Erythroblast (primary cell): ENCODE measurements at regions not wholly inside any gene's neighbourhood (a gene's known extent, or its start where the extent isn't known, plus 50 kb on each side); places are given as distances from the start of the nearest gene placed in this dataset.
"Not testable (repeated sequence)": the region's sequence is repeated elsewhere in the genome, so short reads cannot be mapped to it uniquely, and the experiment has no call there.

Experiments
- DNase-seq, 2 experiments: peaks; one replicate each; lab custom pipeline; 2025; lab: John Stamatoyannopoulos, UW
- GATA1 ChIP-seq: IDR thresholded peaks from 2 replicates; pipeline ENCODE4 v1.6.1; 2011; ENCODE audit warnings: low read depth, mild to moderate bottlenecking, control low read depth, low read length, moderate library complexity
- POLR2A ChIP-seq: IDR thresholded peaks from 2 replicates; pipeline ENCODE4 v1.6.1; 2011; ENCODE audit warnings: mild to moderate bottlenecking, low read length

GRCh38 chr20:51946586-51946985 is 144.3 kb upstream of the SALL4 start:
- DNase-seq: no peak
- TF ChIP-seq POLR2A (no peak), GATA1 (no peak)

- DNase-seq: no peak
- no peak for TF ChIP-seq GATA1
- no peak for TF ChIP-seq POLR2A
Observed at GRCh38 chr20:51945881-51946280, 143.6 kb upstream of the SALL4 start.

DNA sequence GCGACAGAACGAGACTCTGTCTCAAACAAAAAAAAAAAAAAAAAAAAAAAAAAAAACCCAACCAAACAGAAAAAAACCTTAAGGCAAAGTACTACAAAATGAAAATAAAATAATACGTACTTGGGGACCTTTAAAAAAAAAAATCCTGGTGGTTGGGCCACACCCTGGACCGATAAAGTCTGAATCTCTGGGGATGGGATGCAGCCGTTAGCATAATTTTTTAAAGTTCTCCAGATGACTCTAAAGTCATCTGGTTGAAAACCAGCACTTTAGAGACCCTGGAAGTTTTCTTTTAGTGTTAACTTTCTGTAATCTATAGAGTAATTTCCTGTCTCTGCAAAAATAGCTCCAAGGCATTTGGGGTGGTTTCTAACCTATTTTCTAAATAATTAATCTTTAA is 142.9 kb upstream of the SALL4 start:
- no peak for DNase-seq
- TF ChIP-seq POLR2A: no peak
- TF ChIP-seq GATA1: no peak

- TF ChIP-seq POLR2A (no peak), GATA1 (no peak)
- no peak for DNase-seq
Observed at GRCh38 chr20:51943761-51944160, 141.4 kb upstream of the SALL4 start.

DNA sequence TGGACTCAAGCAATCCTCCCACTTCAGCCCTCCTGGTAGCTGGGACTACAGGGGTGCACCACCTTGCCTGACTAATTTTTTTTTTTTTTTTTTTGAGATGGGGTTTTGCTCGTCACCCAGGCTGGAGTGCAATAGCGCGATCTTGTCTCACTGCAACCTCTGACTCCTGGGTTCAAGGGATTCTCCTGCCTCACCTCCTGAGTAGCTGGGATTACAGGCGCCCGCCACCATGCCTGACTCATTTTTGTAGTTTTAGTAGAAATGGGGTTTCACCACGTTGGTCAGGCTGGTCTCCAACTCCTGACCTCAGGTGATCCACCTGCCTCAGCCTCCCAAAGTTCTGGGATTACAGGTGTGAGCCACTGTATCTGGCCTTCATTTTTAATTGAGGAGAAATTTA is 141.0 kb upstream of the SALL4 start:
- not testable (repeated sequence) for DNase-seq

GRCh38 chr20:51941503-51941902 is 139.2 kb upstream of the SALL4 start:
- DNase-seq: no peak
- TF ChIP-seq POLR2A: no peak
- no peak for TF ChIP-seq GATA1

DNA sequence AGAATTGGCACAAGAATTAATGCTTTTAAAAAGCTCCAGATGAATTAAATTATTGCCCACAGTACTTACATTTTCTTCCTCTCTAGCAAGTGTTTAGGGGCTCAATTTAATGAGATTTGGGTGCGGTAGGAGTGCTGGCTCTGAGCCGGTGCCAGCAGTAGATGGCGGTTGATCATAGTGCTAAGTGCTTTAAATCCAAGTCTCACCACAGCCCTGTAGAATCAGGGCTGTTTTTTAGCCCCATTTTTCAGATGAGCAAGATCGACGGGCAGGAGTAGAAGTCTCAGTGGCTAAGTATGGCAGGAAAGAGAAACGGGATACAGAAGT is 136.9 kb upstream of the SALL4 start:
- no peak for DNase-seq
- no peak for TF ChIP-seq POLR2A
- TF ChIP-seq GATA1: no peak

DNA sequence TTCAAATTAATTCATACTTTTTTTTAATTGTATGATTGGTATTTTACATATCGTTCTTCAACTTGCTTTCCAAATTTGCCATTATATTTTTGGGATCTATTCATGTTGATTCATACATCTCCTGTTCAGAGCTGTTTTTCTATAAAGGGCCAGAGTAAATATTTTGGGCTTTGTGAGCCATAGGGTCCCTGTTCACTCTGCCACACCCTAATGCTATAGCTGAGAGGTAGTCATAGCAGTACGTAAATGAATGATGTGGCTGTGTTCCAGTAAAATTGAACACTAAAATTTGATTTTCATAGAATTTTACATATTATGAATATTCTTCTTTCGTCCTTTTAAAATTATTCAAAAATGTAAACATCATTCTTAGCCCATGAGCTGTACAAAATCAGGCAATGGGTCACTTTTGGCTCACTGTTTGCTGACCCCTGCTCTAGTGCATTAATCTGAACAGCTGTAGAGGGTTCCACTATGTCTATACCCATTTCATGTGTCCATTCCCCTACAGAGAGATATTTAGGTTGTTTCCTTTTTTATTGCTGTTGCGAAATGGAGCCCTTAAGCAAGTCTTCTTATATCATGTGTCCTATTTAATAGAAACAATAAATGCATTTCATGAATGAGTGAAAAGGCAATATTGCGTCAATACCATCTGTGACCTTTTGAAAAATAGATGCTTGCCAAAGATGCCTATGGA is 136.4 kb upstream of the SALL4 start:
- no peak for DNase-seq
- TF ChIP-seq POLR2A (no peak), GATA1 (no peak)

DNA sequence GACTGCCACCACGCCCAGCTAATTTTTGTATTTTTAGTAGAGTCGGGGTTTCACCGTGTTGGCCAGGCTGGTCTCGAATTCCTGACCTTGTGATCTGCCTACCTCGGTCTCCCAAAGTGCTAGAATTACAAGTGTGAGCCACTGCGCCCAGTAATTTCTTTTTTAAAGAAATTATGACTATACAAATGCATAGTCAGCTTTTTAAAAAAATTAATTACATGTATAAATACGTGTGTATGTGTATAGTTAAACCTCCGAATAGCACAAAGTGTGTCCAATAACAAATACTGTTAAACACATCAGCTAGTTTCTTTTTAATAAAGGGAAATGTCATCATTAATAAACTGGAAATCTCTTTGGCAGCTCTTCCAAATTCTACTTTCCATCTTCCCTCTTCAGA is 135.5 kb upstream of the SALL4 start:
- TF ChIP-seq GATA1 (no peak), POLR2A (no peak)
- DNase-seq: no peak

GRCh38 chr20:51936377-51936776 is 134.1 kb upstream of the SALL4 start:
- TF ChIP-seq GATA1: no peak
- no peak for TF ChIP-seq POLR2A
- no peak for DNase-seq

DNA sequence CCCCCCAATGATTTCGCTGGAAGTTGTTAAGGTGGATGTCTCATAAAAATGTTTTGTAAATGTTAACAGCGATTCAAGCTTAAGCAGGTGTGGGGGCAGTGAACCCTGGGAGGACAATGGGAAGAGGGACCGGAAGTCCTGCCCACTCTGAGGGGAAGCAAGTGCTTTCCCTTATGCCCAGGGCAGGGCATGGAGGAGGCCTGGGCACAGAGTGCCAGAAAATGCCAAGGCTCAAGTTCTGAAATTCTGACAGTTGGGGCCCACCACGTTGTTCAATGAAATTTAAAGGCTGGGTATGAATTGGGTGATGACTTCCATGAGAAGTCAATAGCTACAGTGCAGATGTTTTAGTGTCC is 132.7 kb upstream of the SALL4 start:
- no peak for TF ChIP-seq GATA1

DNA sequence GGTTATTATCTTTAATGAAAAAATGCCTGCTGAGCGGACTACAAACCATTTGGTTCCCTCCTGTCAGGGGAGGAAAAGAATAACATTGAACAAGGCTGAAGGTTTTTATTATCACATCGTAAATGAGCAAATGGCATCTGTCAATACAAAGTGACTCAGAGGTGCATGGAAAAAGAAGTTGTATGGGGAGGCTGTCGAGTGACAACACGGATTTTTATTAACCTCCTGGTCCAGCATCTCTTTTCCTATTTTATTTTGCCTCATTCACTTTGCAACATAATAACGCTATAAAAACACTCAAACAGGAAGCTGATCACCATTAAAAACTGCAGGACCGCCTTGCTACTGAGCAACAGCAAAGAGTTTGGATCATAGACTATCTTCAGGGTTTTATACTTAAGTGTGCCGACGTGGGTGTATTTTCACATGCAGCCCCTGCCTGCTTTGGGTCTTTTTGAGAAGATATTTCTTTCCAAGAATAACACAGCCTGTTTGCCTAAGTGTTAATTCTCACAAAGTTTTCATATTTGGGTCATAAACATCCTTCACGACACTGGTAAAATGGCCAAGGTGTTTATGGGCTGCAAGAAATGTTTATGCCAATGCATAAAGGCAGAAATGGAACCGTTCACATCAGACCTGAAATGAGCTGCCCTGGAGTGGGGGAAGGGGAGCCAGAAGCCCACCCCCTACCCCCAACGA is 132.1 kb upstream of the SALL4 start:
- TF ChIP-seq GATA1: no peak
- no peak for TF ChIP-seq POLR2A
- DNase-seq: no peak

More for the DNA sequence above, 132.7 kb upstream of the SALL4 start:
- no peak for DNase-seq

DNA sequence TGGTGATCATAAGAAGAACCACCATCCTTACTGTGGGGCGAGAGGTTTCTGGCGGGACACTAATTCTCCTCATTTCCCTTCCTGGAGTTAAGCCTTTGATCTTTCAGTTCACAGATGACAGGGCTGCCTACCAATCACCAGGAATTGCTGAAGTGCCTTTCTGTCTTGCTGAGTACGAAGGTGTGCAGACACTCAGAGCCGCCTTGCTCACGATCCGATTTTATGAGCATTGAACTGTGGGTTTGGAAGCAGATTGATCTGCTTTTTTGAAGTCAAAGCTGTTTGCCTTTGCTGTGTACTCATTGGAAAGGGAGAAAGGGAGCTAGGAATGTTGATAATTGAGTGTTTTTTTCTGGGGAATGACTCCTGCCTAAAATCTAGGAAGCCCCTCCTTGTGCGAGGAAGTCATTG is 129.1 kb upstream of the SALL4 start:
- no peak for DNase-seq
- no peak for TF ChIP-seq POLR2A
- TF ChIP-seq GATA1: no peak

DNA sequence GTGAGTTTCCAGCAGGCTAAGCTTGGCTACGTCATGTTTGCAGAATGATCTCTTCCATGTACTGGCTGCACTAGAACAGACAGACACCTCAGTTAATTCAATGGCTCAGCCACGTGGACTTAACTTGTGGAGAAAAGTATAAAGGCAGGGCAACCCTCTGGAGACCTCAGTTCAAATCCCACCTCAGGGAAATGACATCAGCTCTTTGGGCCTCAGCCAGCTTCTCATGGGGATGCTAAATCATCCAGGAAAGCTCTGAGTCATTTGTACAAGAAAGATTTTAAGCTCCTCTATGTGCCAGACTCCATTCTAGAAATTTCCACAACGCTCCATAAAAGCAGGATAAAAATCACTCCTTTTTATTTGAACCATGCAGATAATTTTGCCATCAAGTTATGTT is 128.5 kb upstream of the SALL4 start:
- no peak for TF ChIP-seq POLR2A
- TF ChIP-seq GATA1: no peak

DNA sequence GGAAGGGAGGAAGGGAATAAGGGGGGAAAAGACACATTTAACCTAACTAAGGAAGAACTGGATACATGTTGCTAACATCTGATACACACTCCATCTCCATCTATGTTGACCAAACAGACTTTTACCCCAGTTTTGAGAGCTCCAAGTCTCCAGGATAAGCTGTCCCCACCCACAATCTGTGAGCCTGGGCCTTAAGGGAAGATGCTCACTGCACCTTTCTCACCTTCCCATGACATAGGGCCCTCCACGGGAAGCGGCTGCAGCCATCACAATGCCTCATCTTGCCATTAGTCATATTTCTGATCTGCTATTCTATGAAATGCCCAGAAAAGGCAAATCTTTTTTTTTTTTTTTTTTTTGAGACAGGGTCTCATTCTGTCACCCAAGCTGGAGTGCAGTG is 126.6 kb upstream of the SALL4 start:
- no peak for DNase-seq

More for the DNA sequence above, 128.5 kb upstream of the SALL4 start:
- DNase-seq: peak in 1 of 2 experiments; percentile 49

GRCh38 chr20:51927970-51928369 is 125.6 kb upstream of the SALL4 start:
- not testable (repeated sequence) for DNase-seq

More for the DNA sequence above, 126.6 kb upstream of the SALL4 start:
- TF ChIP-seq POLR2A (no peak), GATA1 (no peak)
